Central memory CD8-positive, alpha-beta T cell (primary cell): ENCODE measurements at regions not wholly inside any gene's neighbourhood (a gene's known extent, or its start where the extent isn't known, plus 50 kb on each side); places are given as distances from the start of the nearest gene placed in this dataset.

Experiments used
- ATAC-seq: fragments of 150-1000 bp; cut with Tn5 transposase; replicated peaks from 2 replicates; pipeline ENCODE4 v1.10.0; 2022; ENCODE audit warnings: mild to moderate bottlenecking, moderate FRiP score, moderate number of reproducible peaks; ENCODE audit not compliant: poor library complexity, severe bottlenecking; ENCODE audit errors: extremely low read depth
- DNase-seq, 2 donors: peaks; one replicate each; pipeline ENCODE4 v3.0.0; 2021; ENCODE audit warnings: low spot score in 2 of 2
- H3K27ac Mint-ChIP-seq: one replicate; pipeline ENCODE4 v1.8.0; 2022; ENCODE audit warnings: low read depth, mild to moderate bottlenecking, moderate library complexity, mixed read lengths
- H3K27me3 Mint-ChIP-seq: one replicate; pipeline ENCODE4 v1.8.0; 2022; ENCODE audit warnings: mixed read lengths
- H3K36me3 Mint-ChIP-seq: one replicate; pipeline ENCODE4 v1.8.0; 2022; ENCODE audit warnings: mild to moderate bottlenecking, moderate library complexity, mixed read lengths; ENCODE audit not compliant: insufficient read depth
- H3K4me1 Mint-ChIP-seq: one replicate; pipeline ENCODE4 v1.8.0; 2022; ENCODE audit warnings: mixed read lengths
- H3K4me3 Mint-ChIP-seq: one replicate; pipeline ENCODE4 v1.8.0; 2022; ENCODE audit warnings: mild to moderate bottlenecking, moderate library complexity, mixed read lengths
- H3K9me3 Mint-ChIP-seq: one replicate; pipeline ENCODE4 v1.8.0; 2022; ENCODE audit warnings: mixed read lengths

GRCh38 chr6:14844411-14844810, 401.5 kb upstream of the JARID2 start:
- DNase-seq = no peak
- ATAC-seq = no peak
- Mint-ChIP-seq H3K4me3 (no peak overlapping the region), H3K9me3 (no peaks in the 10 kb centered on the region), H3K27ac (no peak overlapping the region), H3K4me1 (no peaks in the 10 kb centered on the region), H3K36me3 (no peaks in the 10 kb centered on the region), H3K27me3 (peaks cover 18% of the 10 kb centered on the region)

- no peaks in the 10 kb centered on the region for H3K36me3 Mint-ChIP-seq
- no peak for DNase-seq
- no peaks in the 10 kb centered on the region for H3K4me1 Mint-ChIP-seq
- H3K27ac Mint-ChIP-seq = no peak overlapping the region
- ATAC-seq = no peak
- H3K9me3 Mint-ChIP-seq = no peaks in the 10 kb centered on the region
- no peak overlapping the region for H3K4me3 Mint-ChIP-seq
- no peaks in the 10 kb centered on the region for H3K27me3 Mint-ChIP-seq
Measured at GRCh38 chr6:14848019-14848418, 397.9 kb upstream of the JARID2 start.

GRCh38 chr6:14849185-14849584, 396.7 kb upstream of the JARID2 start:
- no peak overlapping the region for H3K27ac Mint-ChIP-seq
- H3K4me3 Mint-ChIP-seq = no peak overlapping the region
- DNase-seq = no peak
- ATAC-seq = no peak
- H3K27me3 Mint-ChIP-seq = no peaks in the 10 kb centered on the region
- H3K36me3 Mint-ChIP-seq = no peaks in the 10 kb centered on the region
- no peaks in the 10 kb centered on the region for H3K4me1 Mint-ChIP-seq
- no peaks in the 10 kb centered on the region for H3K9me3 Mint-ChIP-seq

GRCh38 chr6:14851281-14851680, 394.6 kb upstream of the JARID2 start:
- no peak overlapping the region for H3K4me3 Mint-ChIP-seq
- no peak overlapping the region for H3K27ac Mint-ChIP-seq

DNA sequence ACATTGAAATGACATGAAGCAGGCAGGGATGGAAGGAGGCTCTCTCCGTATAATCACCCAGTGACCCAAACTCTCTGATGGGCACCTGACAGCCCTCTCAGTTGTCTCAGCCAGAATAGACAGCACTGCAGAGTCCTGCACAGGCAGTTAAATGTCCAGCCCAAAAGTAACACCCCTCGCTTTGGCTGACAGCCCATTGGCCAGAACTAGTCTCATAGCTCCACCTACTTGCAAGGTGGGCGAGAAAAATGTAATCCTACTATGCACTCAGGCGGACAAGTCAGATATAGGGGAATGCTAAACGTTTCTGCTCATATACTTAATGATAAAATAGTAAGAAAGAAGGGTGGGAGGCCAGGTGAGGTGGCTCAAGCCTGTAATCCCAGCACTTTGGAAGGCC, 393.5 kb upstream of the JARID2 start:
- Mint-ChIP-seq H3K4me3 (no peak overlapping the region), H3K9me3 (no peaks in the 10 kb centered on the region), H3K4me1 (peaks cover 6% of the 10 kb centered on the region), H3K27ac (no peak overlapping the region), H3K36me3 (peaks cover 3% of the 10 kb centered on the region), H3K27me3 (no peaks in the 10 kb centered on the region)
- DNase-seq (no peak), ATAC-seq (no peak)

More at GRCh38 chr6:14851281-14851680, 394.6 kb upstream of the JARID2 start:
- no peaks in the 10 kb centered on the region for H3K9me3 Mint-ChIP-seq
- no peak for DNase-seq
- H3K4me1 Mint-ChIP-seq = no peaks in the 10 kb centered on the region
- no peaks in the 10 kb centered on the region for H3K36me3 Mint-ChIP-seq
- ATAC-seq = no peak
- no peaks in the 10 kb centered on the region for H3K27me3 Mint-ChIP-seq

- H3K4me3 Mint-ChIP-seq = no peak overlapping the region
- no peaks in the 10 kb centered on the region for H3K27me3 Mint-ChIP-seq
- ATAC-seq = no peak
- H3K36me3 Mint-ChIP-seq = peaks cover 8% of the 10 kb centered on the region
- H3K9me3 Mint-ChIP-seq = no peaks in the 10 kb centered on the region
- no peak for DNase-seq
- H3K27ac Mint-ChIP-seq = peak overlapping the region; percentile 99
- H3K4me1 Mint-ChIP-seq = peaks cover 29% of the 10 kb centered on the region
Measured at GRCh38 chr6:14856177-14856576, 389.7 kb upstream of the JARID2 start.

- no peak for DNase-seq
- Mint-ChIP-seq H3K9me3 (no peaks in the 10 kb centered on the region), H3K4me1 (peaks cover 32% of the 10 kb centered on the region), H3K36me3 (peaks cover 8% of the 10 kb centered on the region), H3K27me3 (no peaks in the 10 kb centered on the region), H3K27ac (peak overlapping the region; percentile 99), H3K4me3 (peak overlapping the region; percentile 82)
- ATAC-seq = no peak
Measured at GRCh38 chr6:14857001-14857400, 388.9 kb upstream of the JARID2 start.

DNA sequence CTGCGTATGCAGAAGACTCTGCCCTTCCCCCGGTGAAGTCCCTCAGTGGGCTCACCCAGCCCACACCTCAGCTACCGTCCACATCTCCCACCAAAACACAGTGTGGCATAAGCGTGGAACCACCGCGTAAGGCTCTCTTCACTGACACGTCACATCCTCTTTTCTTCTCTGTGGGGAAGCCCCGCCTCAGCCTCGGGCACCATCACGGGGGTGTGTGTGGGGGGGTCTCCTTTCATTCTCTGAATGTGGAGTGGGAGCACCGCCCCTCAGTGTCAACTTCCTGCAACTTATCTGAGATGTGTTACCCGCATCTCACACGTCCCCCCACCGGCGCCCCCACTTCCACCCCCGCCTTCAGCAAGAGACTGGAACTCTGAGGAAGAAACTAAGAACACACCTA, 388.4 kb upstream of the JARID2 start:
- DNase-seq = peak; percentile 72 to 93
- Mint-ChIP-seq H3K36me3 (peaks cover 8% of the 10 kb centered on the region), H3K4me1 (peaks cover 32% of the 10 kb centered on the region), H3K4me3 (peak overlapping the region; percentile 82), H3K27me3 (no peaks in the 10 kb centered on the region), H3K27ac (peak overlapping the region; percentile 99), H3K9me3 (no peaks in the 10 kb centered on the region)
- ATAC-seq = peak; percentile 97

GRCh38 chr6:14858808-14859207, 387.1 kb upstream of the JARID2 start:
- no peaks in the 10 kb centered on the region for H3K27me3 Mint-ChIP-seq
- H3K36me3 Mint-ChIP-seq = peaks cover 8% of the 10 kb centered on the region
- H3K27ac Mint-ChIP-seq = peak overlapping the region; percentile 99
- no peak for ATAC-seq
- H3K9me3 Mint-ChIP-seq = no peaks in the 10 kb centered on the region
- H3K4me3 Mint-ChIP-seq = no peak overlapping the region
- DNase-seq = no peak
- peaks cover 32% of the 10 kb centered on the region for H3K4me1 Mint-ChIP-seq

DNA sequence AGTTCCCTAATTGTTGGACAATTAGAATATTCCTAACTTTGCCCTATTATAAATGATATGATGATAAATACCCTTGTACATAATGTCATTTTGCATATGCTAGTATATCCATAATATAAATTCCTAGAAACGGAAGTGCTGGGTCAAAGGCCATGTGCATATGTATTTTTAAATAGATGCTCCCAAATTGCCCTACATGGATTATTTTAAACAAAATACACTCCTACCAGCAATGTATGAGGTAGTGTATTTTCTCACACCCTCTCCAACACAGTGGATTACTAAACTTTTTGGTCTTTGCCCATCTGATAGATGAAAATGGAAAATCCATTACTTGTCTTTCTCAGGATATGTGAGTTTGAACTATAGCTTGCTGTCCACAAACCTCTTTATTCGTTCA, 385.1 kb upstream of the JARID2 start:
- DNase-seq = no peak
- no peaks in the 10 kb centered on the region for H3K27me3 Mint-ChIP-seq
- no peak overlapping the region for H3K27ac Mint-ChIP-seq
- H3K9me3 Mint-ChIP-seq = no peaks in the 10 kb centered on the region
- no peak for ATAC-seq
- peaks cover 38% of the 10 kb centered on the region for H3K4me1 Mint-ChIP-seq
- peaks cover 8% of the 10 kb centered on the region for H3K36me3 Mint-ChIP-seq
- no peak overlapping the region for H3K4me3 Mint-ChIP-seq

- peaks cover 41% of the 10 kb centered on the region for H3K4me1 Mint-ChIP-seq
- ATAC-seq = no peak
Measured at GRCh38 chr6:14861491-14861943, 384.4 kb upstream of the JARID2 start.

GRCh38 chr6:14862845-14863244, 383.0 kb upstream of the JARID2 start:
- Mint-ChIP-seq H3K4me1 (peaks cover 31% of the 10 kb centered on the region), H3K27me3 (no peaks in the 10 kb centered on the region), H3K27ac (no peak overlapping the region), H3K36me3 (peaks cover under 1% of the 10 kb centered on the region), H3K9me3 (no peaks in the 10 kb centered on the region), H3K4me3 (no peak overlapping the region)
- DNase-seq (no peak), ATAC-seq (no peak)

More at GRCh38 chr6:14861491-14861943, 384.4 kb upstream of the JARID2 start:
- Mint-ChIP-seq H3K27ac (no peak overlapping the region), H3K27me3 (no peaks in the 10 kb centered on the region), H3K9me3 (no peaks in the 10 kb centered on the region), H3K36me3 (peaks cover 8% of the 10 kb centered on the region), H3K4me3 (no peak overlapping the region)
- DNase-seq = no peak

- Mint-ChIP-seq H3K27me3 (no peaks in the 10 kb centered on the region), H3K36me3 (no peaks in the 10 kb centered on the region), H3K9me3 (no peaks in the 10 kb centered on the region), H3K27ac (no peak overlapping the region), H3K4me1 (peaks cover 26% of the 10 kb centered on the region), H3K4me3 (no peak overlapping the region)
- ATAC-seq = no peak
- DNase-seq = no peak
Measured at GRCh38 chr6:14863902-14864850, 381.7 kb upstream of the JARID2 start.
